Endothelial cell of umbilical vein (primary cell): ENCODE measurements at regions not wholly inside any gene's neighbourhood (a gene's known extent, or its start where the extent isn't known, plus 50 kb on each side); places are given as distances from the start of the nearest gene placed in this dataset.

Experiments used
- BruUV-seq: library from RNA; stranded (reverse); fragments of 400-500 nt; replicated peaks from 2 replicates; lab custom pipeline; 2021; lab: Mats Ljungman, UMichigan
- CTCF ChIA-PET: fragments of 300-600, 350-600 bp; sonication (Branson Sonifier 250); formaldehyde crosslinking; loops from one replicate; lab custom pipeline; 2021; ENCODE audit warnings: antibody characterized with exemption, inconsistent platforms; lab: Charles Lee
- POLR2A ChIA-PET: fragments of 300-600, 350-600 bp; sonication (Branson Sonifier 250); formaldehyde crosslinking; loops from one replicate; lab custom pipeline; 2021; ENCODE audit warnings: antibody characterized with exemption, inconsistent platforms; lab: Charles Lee
- DNase-seq: peaks from one replicate; pipeline ENCODE4 v3.0.0-alpha.2; 2011; ENCODE audit warnings: low read depth, low spot score
- FAIRE-seq: peaks from 2 replicates; lab custom pipeline; 2011; peaks lifted over from hg19 to GRCh38; lab: Jason Lieb, UNC
- H2AFZ ChIP-seq: 2 replicates; pipeline ENCODE4 v1.6.0; 2012; ENCODE audit warnings: low read depth, low read length, control low read depth, inconsistent platforms
- H3K27ac ChIP-seq: 2 replicates; pipeline ENCODE4 v1.5.1; 2011; ENCODE audit warnings: low read depth, mild to moderate bottlenecking, control low read depth, low read length, moderate library complexity; ENCODE audit not compliant: insufficient read depth
- H3K27me3 ChIP-seq, 2 experiments: 2 replicates each; pipeline versions ENCODE4 v1.6.0 to v1.6.1; 2011; ENCODE audit warnings: low read length in 2 of 2, mixed read lengths in 1 of 2; ENCODE audit not compliant: control insufficient read depth in 2 of 2, insufficient read depth in 2 of 2
- H3K36me3 ChIP-seq, 2 experiments: 2 replicates in 1 of 2; 3 replicates in 1 of 2; pipeline ENCODE4 v1.5.1; 2011; ENCODE audit warnings: low read length in 2 of 2, mild to moderate bottlenecking in 1 of 2, moderate library complexity in 1 of 2; ENCODE audit not compliant: control insufficient read depth in 2 of 2, insufficient read depth in 2 of 2; ENCODE audit errors: extremely low read depth in 1 of 2
- H3K4me1 ChIP-seq: 3 replicates; pipeline ENCODE4 v1.5.1; 2011; ENCODE audit warnings: mild to moderate bottlenecking, low read length; ENCODE audit not compliant: control insufficient read depth, insufficient read depth; ENCODE audit errors: extremely low read depth
- H3K4me2 ChIP-seq: 2 replicates; pipeline ENCODE4 v1.6.1; 2011; ENCODE audit warnings: low read length, control low read depth, mixed read lengths; ENCODE audit not compliant: insufficient read depth
- H3K4me3 ChIP-seq, 3 experiments: fragments of 200-600 bp in 1 of 3; sonication (generic), shearing (Covaris generic) in 1 of 3; replicated peaks in 1 of 3; 2 replicates each; pipeline ENCODE4 v1.5.1; 2011 to 2016; ENCODE audit warnings: control low read depth in 3 of 3, low read length in 3 of 3, mild to moderate bottlenecking in 2 of 3, inconsistent platforms in 1 of 3, low read depth in 1 of 3, moderate library complexity in 1 of 3; ENCODE audit not compliant: insufficient read depth in 1 of 3
- H3K79me2 ChIP-seq: 2 replicates; pipeline ENCODE4 v1.6.0; 2012; ENCODE audit warnings: low read length, inconsistent platforms; ENCODE audit not compliant: control insufficient read depth, insufficient read depth
- H3K9ac ChIP-seq: replicated peaks from 2 replicates; pipeline ENCODE3; 2011; ENCODE audit warnings: low read length, control low read depth; ENCODE audit not compliant: insufficient read depth; ENCODE audit errors: extremely low read depth
- H3K9me1 ChIP-seq: replicated peaks from 3 replicates; pipeline ENCODE4 v1.6.0; 2011; ENCODE audit warnings: mild to moderate bottlenecking, low read length; ENCODE audit not compliant: control insufficient read depth, insufficient read depth; ENCODE audit errors: extremely low read depth
- H3K9me3 ChIP-seq: replicated peaks from 2 replicates; pipeline ENCODE4 v1.5.1; 2012; ENCODE audit warnings: low read length, inconsistent platforms; ENCODE audit not compliant: control insufficient read depth, insufficient read depth
- H4K20me1 ChIP-seq: replicated peaks from 2 replicates; pipeline ENCODE3; 2011; ENCODE audit warnings: mild to moderate bottlenecking, low read length; ENCODE audit not compliant: control insufficient read depth, insufficient read depth; ENCODE audit errors: extremely low read depth
- FOS ChIP-seq: IDR thresholded peaks from 2 replicates; pipeline ENCODE4 v1.6.1; 2011; ENCODE audit warnings: mild to moderate bottlenecking, low read length, moderate library complexity, borderline replicate concordance; ENCODE audit not compliant: insufficient read depth
- GATA2 ChIP-seq: IDR thresholded peaks from 2 replicates; pipeline ENCODE4 v1.7.0; 2011; ENCODE audit warnings: low read depth, mild to moderate bottlenecking, moderate library complexity, mixed read lengths, low read length; ENCODE audit not compliant: insufficient read length, insufficient read depth
- JUN ChIP-seq: IDR thresholded peaks from 2 replicates; pipeline ENCODE4 v1.6.1; 2011; ENCODE audit warnings: borderline replicate concordance, low read depth; ENCODE audit not compliant: insufficient read length, insufficient read depth
- MYC ChIP-seq: IDR thresholded peaks from one replicate; pipeline ENCODE4 v1.6.1; 2011; ENCODE audit warnings: mild to moderate bottlenecking, low read depth, low read length
- POLR2A ChIP-seq: IDR thresholded peaks from 2 replicates; pipeline ENCODE4 v1.6.1; 2012; ENCODE audit warnings: low read depth, mild to moderate bottlenecking, control low read depth, low read length
- POLR2AphosphoS5 ChIP-seq: IDR thresholded peaks from 2 replicates; pipeline ENCODE4 v1.6.1; 2012; ENCODE audit warnings: low read depth, mild to moderate bottlenecking, control low read depth, low read length, moderate library complexity; ENCODE audit not compliant: insufficient read depth
- dilution Hi-C: fragments of 300-500 bp; cut with MboI; formaldehyde crosslinking; loops from one replicate; pipeline ENCODE4 v1.15.0; 2019; ENCODE audit warnings: low sequenced_read_pairs; ENCODE audit not compliant: extremely low pct_ligation_motif_present
- intact Hi-C: fragments of 100-400 bp; cut with micrococcal nuclease; formaldehyde crosslinking; loops from one replicate; pipeline ENCODE4 v1.10.0; 2022
- TF ChIP-seq, protein P1 (sequence below), 2 donors: IDR thresholded peaks; 1 replicate in 1 of 2; 2 replicates in 1 of 2; pipeline ENCODE4 v1.5.1; 2011; ENCODE audit warnings: low read length in 2 of 2, mild to moderate bottlenecking in 2 of 2, moderate library complexity in 2 of 2, control low read depth in 1 of 2, inconsistent platforms in 1 of 2, low read depth in 1 of 2; ENCODE audit not compliant: insufficient read depth in 1 of 2; ENCODE audit errors: extremely low read depth in 1 of 2
- TF ChIP-seq, protein P2 (sequence below): IDR thresholded peaks from 2 replicates; pipeline ENCODE4 v1.6.1; 2011; ENCODE audit not compliant: insufficient read depth, insufficient read length

DNA sequence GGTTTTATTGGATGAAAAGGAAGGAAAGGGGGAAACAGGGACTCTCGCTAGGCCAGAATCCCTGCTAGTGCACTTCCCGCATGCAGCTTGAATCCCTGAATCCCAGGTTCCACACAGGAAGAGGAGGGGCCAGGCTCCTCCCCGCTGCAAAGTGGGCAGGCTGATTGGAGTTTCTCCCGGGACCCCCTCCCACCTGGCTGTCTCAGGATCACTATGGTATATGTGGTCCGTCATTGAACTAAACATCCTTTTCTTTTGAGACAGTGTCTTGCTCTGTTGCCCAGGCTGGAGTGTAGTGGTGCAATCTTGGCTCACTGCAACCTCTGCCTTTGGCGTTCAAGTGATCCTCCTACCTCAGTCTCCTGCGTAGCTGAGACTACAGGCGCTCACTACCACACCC is 70.7 kb downstream of the FAM50B start:
- intact Hi-C loops, result no loop called here

More for the DNA sequence above, 70.7 kb downstream of the FAM50B start:
- ChIA-PET POLR2A (no interaction called here), CTCF (no interaction called here)
- H2AFZ ChIP-seq, result no peak overlapping the region
- no peaks in the 10 kb centered on the region for H3K9me3 ChIP-seq
- no peak overlapping the region for H3K4me3 ChIP-seq
- no peaks in the 10 kb centered on the region for H3K79me2 ChIP-seq
- BruUV-seq, result no TSS peak
- no peaks in the 10 kb centered on the region for H4K20me1 ChIP-seq
- TF ChIP-seq FOS (no peak), JUN (no peak), GATA2 (no peak), MYC (no peak), POLR2A (no peak), POLR2AphosphoS5 (no peak)
- TF ChIP-seq, protein P1, sequence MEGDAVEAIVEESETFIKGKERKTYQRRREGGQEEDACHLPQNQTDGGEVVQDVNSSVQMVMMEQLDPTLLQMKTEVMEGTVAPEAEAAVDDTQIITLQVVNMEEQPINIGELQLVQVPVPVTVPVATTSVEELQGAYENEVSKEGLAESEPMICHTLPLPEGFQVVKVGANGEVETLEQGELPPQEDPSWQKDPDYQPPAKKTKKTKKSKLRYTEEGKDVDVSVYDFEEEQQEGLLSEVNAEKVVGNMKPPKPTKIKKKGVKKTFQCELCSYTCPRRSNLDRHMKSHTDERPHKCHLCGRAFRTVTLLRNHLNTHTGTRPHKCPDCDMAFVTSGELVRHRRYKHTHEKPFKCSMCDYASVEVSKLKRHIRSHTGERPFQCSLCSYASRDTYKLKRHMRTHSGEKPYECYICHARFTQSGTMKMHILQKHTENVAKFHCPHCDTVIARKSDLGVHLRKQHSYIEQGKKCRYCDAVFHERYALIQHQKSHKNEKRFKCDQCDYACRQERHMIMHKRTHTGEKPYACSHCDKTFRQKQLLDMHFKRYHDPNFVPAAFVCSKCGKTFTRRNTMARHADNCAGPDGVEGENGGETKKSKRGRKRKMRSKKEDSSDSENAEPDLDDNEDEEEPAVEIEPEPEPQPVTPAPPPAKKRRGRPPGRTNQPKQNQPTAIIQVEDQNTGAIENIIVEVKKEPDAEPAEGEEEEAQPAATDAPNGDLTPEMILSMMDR (IDR thresholded peaks at IDR 0.05; ENCODE audit: extremely low read depth in 1 of 2, insufficient read depth in 1 of 2, low read depth in 1 of 2, low read length in 2 of 2), result no peak
- TF ChIP-seq, protein P2, sequence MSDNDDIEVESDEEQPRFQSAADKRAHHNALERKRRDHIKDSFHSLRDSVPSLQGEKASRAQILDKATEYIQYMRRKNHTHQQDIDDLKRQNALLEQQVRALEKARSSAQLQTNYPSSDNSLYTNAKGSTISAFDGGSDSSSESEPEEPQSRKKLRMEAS, result no peak
- H3K27me3 ChIP-seq, result no peaks in the 10 kb centered on the region
- no peaks in the 10 kb centered on the region for H3K36me3 ChIP-seq
- peaks cover 14% of the 10 kb centered on the region for H3K4me1 ChIP-seq
- H3K27ac ChIP-seq, result no peak overlapping the region
- no peaks in the 10 kb centered on the region for H3K9me1 ChIP-seq
- dilution Hi-C loops, result no loop called here
- no peak overlapping the region for H3K9ac ChIP-seq
- no peak for DNase-seq
- no peak for FAIRE-seq
- no peak overlapping the region for H3K4me2 ChIP-seq
